Astrocyte (in vitro differentiated cells and primary cell): ENCODE measurements at regions not wholly inside any gene's neighbourhood (a gene's known extent, or its start where the extent isn't known, plus 50 kb on each side); places are given as distances from the start of the nearest gene placed in this dataset.
A peak's percentile ranks its signal among the peaks of the same experiment; 100 is the strongest.
"Not testable (repeated sequence)": the region's sequence is repeated elsewhere in the genome, so short reads cannot be mapped to it uniquely, and the experiment has no call there.

Experiments used
- DNase-seq: peaks from one replicate; pipeline ENCODE4 v3.0.0-alpha.2; 2010; ENCODE audit warnings: low read depth
- FAIRE-seq: peaks from 2 replicates; lab custom pipeline; 2011; peaks lifted over from hg19 to GRCh38; lab: Jason Lieb, UNC
- H2AFZ ChIP-seq: 2 replicates; pipeline ENCODE4 v1.6.0; 2012; ENCODE audit warnings: low read depth, low read length, inconsistent platforms
- H3K27ac ChIP-seq: 2 replicates; pipeline ENCODE4 v1.5.1; 2011; ENCODE audit warnings: low read depth, low read length, inconsistent platforms
- H3K27me3 ChIP-seq: 2 replicates; pipeline ENCODE4 v1.6.0; 2011; ENCODE audit warnings: low read length, inconsistent platforms; ENCODE audit not compliant: insufficient read depth
- H3K36me3 ChIP-seq: 2 replicates; pipeline ENCODE4 v1.5.1; 2011; ENCODE audit warnings: low read length, inconsistent platforms; ENCODE audit not compliant: insufficient read depth
- H3K4me1 ChIP-seq: 2 replicates; pipeline ENCODE4 v1.5.1; 2011; ENCODE audit warnings: low read length, inconsistent platforms; ENCODE audit not compliant: insufficient read depth
- H3K4me2 ChIP-seq: 2 replicates; pipeline ENCODE4 v1.6.0; 2012; ENCODE audit warnings: low read length, inconsistent platforms
- H3K4me3 ChIP-seq: 2 replicates; pipeline ENCODE4 v1.5.1; 2011; ENCODE audit warnings: low read depth, mild to moderate bottlenecking, low read length, inconsistent platforms; ENCODE audit not compliant: insufficient read depth
- H3K79me2 ChIP-seq: 2 replicates; pipeline ENCODE4 v1.6.0; 2012; ENCODE audit warnings: mild to moderate bottlenecking, low read length, inconsistent platforms; ENCODE audit not compliant: insufficient read depth
- H3K9ac ChIP-seq: 2 replicates; pipeline ENCODE4 v1.6.0; 2012; ENCODE audit warnings: mild to moderate bottlenecking, low read length, inconsistent platforms
- H3K9me3 ChIP-seq: 2 replicates; pipeline ENCODE4 v1.5.1; 2012; ENCODE audit warnings: low read depth, mild to moderate bottlenecking, low read length, inconsistent platforms; ENCODE audit not compliant: insufficient read depth
- H4K20me1 ChIP-seq: 2 replicates; pipeline ENCODE4 v1.6.0; 2012; ENCODE audit warnings: low read length, inconsistent platforms; ENCODE audit not compliant: insufficient read depth
- H3K27ac Mint-ChIP-seq: one replicate; pipeline ENCODE4 v1.8.0; 2021; ENCODE audit warnings: mild to moderate bottlenecking, mixed read lengths; ENCODE audit not compliant: unreplicated experiment
- H3K27me3 Mint-ChIP-seq: one replicate; pipeline ENCODE4 v1.8.0; 2021; ENCODE audit warnings: low read depth, mixed read lengths; ENCODE audit not compliant: unreplicated experiment
- H3K36me3 Mint-ChIP-seq: one replicate; pipeline ENCODE4 v1.8.0; 2021; ENCODE audit warnings: low read depth, mixed read lengths; ENCODE audit not compliant: unreplicated experiment
- H3K4me1 Mint-ChIP-seq: one replicate; pipeline ENCODE4 v1.8.0; 2021; ENCODE audit warnings: low read depth, mixed read lengths; ENCODE audit not compliant: unreplicated experiment
- H3K4me3 Mint-ChIP-seq: one replicate; pipeline ENCODE4 v1.8.0; 2021; ENCODE audit warnings: mild to moderate bottlenecking, moderate library complexity, mixed read lengths; ENCODE audit not compliant: unreplicated experiment
- H3K9me3 Mint-ChIP-seq: one replicate; pipeline ENCODE4 v1.8.0; 2021; ENCODE audit warnings: mild to moderate bottlenecking, mixed read lengths; ENCODE audit not compliant: unreplicated experiment
- CTCF ChIP-seq: IDR thresholded peaks from 2 replicates; pipeline ENCODE4 v1.5.1; 2011; ENCODE audit warnings: low read depth, mild to moderate bottlenecking, inconsistent platforms, low read length, moderate library complexity; ENCODE audit not compliant: insufficient read depth
- EZH2 ChIP-seq: IDR thresholded peaks from 2 replicates; pipeline ENCODE4 v1.6.1; 2012; ENCODE audit warnings: mild to moderate bottlenecking, low read length, inconsistent platforms; ENCODE audit not compliant: insufficient read depth

- no peaks in the 10 kb centered on the region for H3K36me3 ChIP-seq
- no peaks in the 10 kb centered on the region for H4K20me1 ChIP-seq
- H3K27ac ChIP-seq: no peak overlapping the region
- no peak overlapping the region for H3K4me2 ChIP-seq
- DNase-seq (no peak), FAIRE-seq (no peak)
- H3K9me3 ChIP-seq: no peaks in the 10 kb centered on the region
- H3K4me3 ChIP-seq: no peak overlapping the region
- no peaks in the 10 kb centered on the region for H3K79me2 ChIP-seq
- no peaks in the 10 kb centered on the region for H3K27me3 Mint-ChIP-seq
- no peaks in the 10 kb centered on the region for H3K36me3 Mint-ChIP-seq
- H3K4me1 ChIP-seq: peaks cover 5% of the 10 kb centered on the region
- H3K4me1 Mint-ChIP-seq: peaks cover 23% of the 10 kb centered on the region
- H3K27me3 ChIP-seq: no peaks in the 10 kb centered on the region
- no peak overlapping the region for H3K27ac Mint-ChIP-seq
- no peak overlapping the region for H3K4me3 Mint-ChIP-seq
- H3K9ac ChIP-seq: no peak overlapping the region
- TF ChIP-seq CTCF (no peak), EZH2 (no peak)
- H3K9me3 Mint-ChIP-seq: peaks cover 13% of the 10 kb centered on the region
- no peak overlapping the region for H2AFZ ChIP-seq
These were observed 76.5 kb upstream of the GNG12 start for GRCh38 chr1:67909776-67910175.

GRCh38 chr1:67908250-67908936 lies 75.1 kb upstream of the GNG12 start:
- H3K27me3 ChIP-seq: no peaks in the 10 kb centered on the region
- DNase-seq: no peak
- H3K4me1 ChIP-seq: peaks cover 5% of the 10 kb centered on the region
- Mint-ChIP-seq H3K36me3 (no peaks in the 10 kb centered on the region), H3K27ac (peak overlapping the region; percentile 31), H3K4me1 (peaks cover 23% of the 10 kb centered on the region), H3K4me3 (no peak overlapping the region), H3K9me3 (peaks cover 11% of the 10 kb centered on the region), H3K27me3 (no peaks in the 10 kb centered on the region)
- no peaks in the 10 kb centered on the region for H3K79me2 ChIP-seq
- H3K9ac ChIP-seq: no peak overlapping the region
- FAIRE-seq: no peak
- H3K27ac ChIP-seq: no peak overlapping the region
- no peaks in the 10 kb centered on the region for H3K36me3 ChIP-seq
- TF ChIP-seq CTCF: no peak
- no peak for TF ChIP-seq EZH2
- H3K4me2 ChIP-seq: no peak overlapping the region
- H3K9me3 ChIP-seq: no peaks in the 10 kb centered on the region
- no peaks in the 10 kb centered on the region for H4K20me1 ChIP-seq
- no peak overlapping the region for H3K4me3 ChIP-seq
- no peak overlapping the region for H2AFZ ChIP-seq

- not testable (repeated sequence) for FAIRE-seq, H3K27me3 Mint-ChIP-seq, H4K20me1 ChIP-seq, H3K4me1 ChIP-seq, H3K79me2 ChIP-seq, H3K4me3 ChIP-seq, H3K27me3 ChIP-seq, H3K4me3 Mint-ChIP-seq, H3K36me3 ChIP-seq, H3K9ac ChIP-seq, H3K9me3 ChIP-seq, H3K4me2 ChIP-seq, H2AFZ ChIP-seq, H3K27ac ChIP-seq, H3K36me3 Mint-ChIP-seq
- peak; percentile 51 for DNase-seq
- Mint-ChIP-seq H3K4me1 (peaks cover 23% of the 10 kb centered on the region), H3K27ac (peak overlapping the region; percentile 51), H3K9me3 (peaks cover 14% of the 10 kb centered on the region)
These were observed 74.2 kb upstream of the GNG12 start for GRCh38 chr1:67907467-67907866.

- FAIRE-seq, H3K27ac Mint-ChIP-seq: not testable (repeated sequence)
These were observed 72.7 kb upstream of the GNG12 start for GRCh38 chr1:67906015-67906414.

More at GRCh38 chr1:67906015-67906414, 72.7 kb upstream of the GNG12 start:
- H3K4me3 Mint-ChIP-seq, H3K4me2 ChIP-seq, H3K4me3 ChIP-seq, H3K27me3 Mint-ChIP-seq, H3K36me3 Mint-ChIP-seq, H3K4me1 ChIP-seq, H3K9ac ChIP-seq, DNase-seq, H3K9me3 ChIP-seq, H4K20me1 ChIP-seq, H3K27me3 ChIP-seq, H3K79me2 ChIP-seq, H3K36me3 ChIP-seq, H2AFZ ChIP-seq, H3K27ac ChIP-seq: not testable (repeated sequence)
- H3K9me3 Mint-ChIP-seq: peaks cover 19% of the 10 kb centered on the region
- peaks cover 23% of the 10 kb centered on the region for H3K4me1 Mint-ChIP-seq
